ENCODE measurements at regions not wholly inside any gene's neighbourhood (a gene's known extent, or its start where the extent isn't known, plus 50 kb on each side); places are given as distances from the start of the nearest gene placed in this dataset.

DNA sequence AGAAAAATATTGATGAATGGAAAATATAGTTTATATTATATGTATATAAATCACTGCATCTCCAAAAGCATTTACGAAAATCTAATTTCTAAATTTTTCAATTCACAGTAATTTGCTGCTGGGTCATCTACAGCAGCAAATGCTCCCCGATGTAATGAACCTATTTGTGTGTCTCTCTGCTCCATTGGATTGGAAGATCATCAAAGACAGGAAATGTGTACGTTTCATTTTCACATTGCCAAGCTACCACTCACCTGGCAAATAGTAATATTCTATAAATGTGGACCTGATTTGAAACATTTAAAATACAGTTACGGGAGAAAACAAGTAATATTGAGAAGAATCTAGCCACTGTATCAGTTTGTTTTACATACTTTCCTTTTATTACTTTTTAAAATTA lies 317.7 kb downstream of the PAPSS1 start:
- Histone ChIP-seq H3K4me3 (no peak overlapping the region), H3K9me1 (ENCODE audit: control insufficient read depth, insufficient read depth, low read length) (no peaks in the 10 kb centered on the region), H3K79me2 (ENCODE audit: control insufficient read depth, insufficient read depth, low read length) (no peaks in the 10 kb centered on the region), H3K36me3 (ENCODE audit: control insufficient read depth, insufficient read depth, low read length) (no peaks in the 10 kb centered on the region), H2AFZ (ENCODE audit: low read depth, low read length) (no peak overlapping the region), H3K4me2 (ENCODE audit: insufficient read depth, low read length) (no peak overlapping the region), H3K27ac (ENCODE audit: extremely low read depth, low read depth, low read length) (no peak overlapping the region), H3K9me3 (replicated peaks; ENCODE audit: control insufficient read depth, insufficient read depth, low read depth, low read length) (no peaks in the 10 kb centered on the region), H3K4me1 (replicated peaks in 1 of 2; ENCODE audit: control insufficient read depth in 2 of 2, insufficient read depth in 2 of 2, low read length in 2 of 2) (no peaks in the 10 kb centered on the region), H4K20me1 (replicated peaks; ENCODE audit: control insufficient read depth, insufficient read depth, low read length) (no peaks in the 10 kb centered on the region), H3K27me3 (ENCODE audit: control insufficient read depth in 2 of 2, insufficient read depth in 2 of 2, low read length in 2 of 2) (no peaks in the 10 kb centered on the region), H3K9ac (ENCODE audit: insufficient read depth in 1 of 2, low read depth in 2 of 2, low read length in 2 of 2) (no peak overlapping the region)
- POLR2A ChIA-PET: no interaction called here
- intact Hi-C loops (cut with micrococcal nuclease) (no loop called here), in situ Hi-C loops (cut with MboI) (no loop called here)
- TF ChIP-seq NCOA2 (IDR thresholded peaks at IDR 0.05; ENCODE audit: partially characterized antibody in 2 of 2) (no peak), ETV5 (CRISPR knock-in tag; IDR thresholded peaks at IDR 0.05; ENCODE audit: low read depth) (no peak), NFE2L1 (tag; IDR thresholded peaks at IDR 0.05; ENCODE audit: borderline replicate concordance, low read depth) (no peak)
- WGBS (ENCODE audit: insufficient coverage, low coverage, missing lambda C conversion rate): 0% methylated on average over 4 of the region's 4 CpGs
- no TSS peak for BruUV-seq (replicated peaks)
- DNase-seq (ENCODE audit: extremely low read depth in 1 of 4, low spot score in 3 of 4) (no peak), FAIRE-seq (no peak), ATAC-seq (no peak)
- CTCF ChIA-PET (ENCODE audit: low intra/inter-chr PET ratio): no interaction called here

GRCh38 chr4:107392951-107393350 lies 327.1 kb downstream of the PAPSS1 start:
- Histone ChIP-seq H3K9ac (ENCODE audit: insufficient read depth in 1 of 2, low read depth in 2 of 2, low read length in 2 of 2) (no peak overlapping the region), H4K20me1 (replicated peaks; ENCODE audit: control insufficient read depth, insufficient read depth, low read length) (no peaks in the 10 kb centered on the region), H2AFZ (ENCODE audit: low read depth, low read length) (no peak overlapping the region), H3K4me2 (ENCODE audit: insufficient read depth, low read length) (no peak overlapping the region), H3K9me1 (ENCODE audit: control insufficient read depth, insufficient read depth, low read length) (no peaks in the 10 kb centered on the region), H3K9me3 (replicated peaks; ENCODE audit: control insufficient read depth, insufficient read depth, low read depth, low read length) (no peaks in the 10 kb centered on the region), H3K4me1 (replicated peaks in 1 of 2; ENCODE audit: control insufficient read depth in 2 of 2, insufficient read depth in 2 of 2, low read length in 2 of 2) (no peaks in the 10 kb centered on the region), H3K4me3 (no peak overlapping the region), H3K36me3 (ENCODE audit: control insufficient read depth, insufficient read depth, low read length) (no peaks in the 10 kb centered on the region), H3K27me3 (ENCODE audit: control insufficient read depth in 2 of 2, insufficient read depth in 2 of 2, low read length in 2 of 2) (no peaks in the 10 kb centered on the region), H3K27ac (ENCODE audit: extremely low read depth, low read depth, low read length) (no peak overlapping the region), H3K79me2 (ENCODE audit: control insufficient read depth, insufficient read depth, low read length) (no peaks in the 10 kb centered on the region)
- ATAC-seq: no peak
- intact Hi-C loops (cut with micrococcal nuclease) (no loop called here), in situ Hi-C loops (cut with MboI) (no loop called here)
- FAIRE-seq: no peak
- DNase-seq (ENCODE audit: extremely low read depth in 1 of 4, low spot score in 3 of 4): no peak
- ChIA-PET CTCF (ENCODE audit: low intra/inter-chr PET ratio) (no interaction called here), POLR2A (no interaction called here)
- TF ChIP-seq RBM34 (IDR thresholded peaks at IDR 0.05; ENCODE audit: borderline replicate concordance, insufficient read depth, low read length): no peak
- TF ChIP-seq ARID1B (IDR thresholded peaks at IDR 0.05): no peak
- TF ChIP-seq, protein P1, sequence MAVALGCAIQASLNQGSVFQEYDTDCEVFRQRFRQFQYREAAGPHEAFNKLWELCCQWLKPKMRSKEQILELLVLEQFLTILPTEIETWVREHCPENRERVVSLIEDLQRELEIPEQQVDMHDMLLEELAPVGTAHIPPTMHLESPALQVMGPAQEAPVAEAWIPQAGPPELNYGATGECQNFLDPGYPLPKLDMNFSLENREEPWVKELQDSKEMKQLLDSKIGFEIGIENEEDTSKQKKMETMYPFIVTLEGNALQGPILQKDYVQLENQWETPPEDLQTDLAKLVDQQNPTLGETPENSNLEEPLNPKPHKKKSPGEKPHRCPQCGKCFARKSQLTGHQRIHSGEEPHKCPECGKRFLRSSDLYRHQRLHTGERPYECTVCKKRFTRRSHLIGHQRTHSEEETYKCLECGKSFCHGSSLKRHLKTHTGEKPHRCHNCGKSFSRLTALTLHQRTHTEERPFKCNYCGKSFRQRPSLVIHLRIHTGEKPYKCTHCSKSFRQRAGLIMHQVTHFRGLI (CRISPR knock-in tag; IDR thresholded peaks at IDR 0.05): no peak
- no peak for TF ChIP-seq VEZF1 (CRISPR knock-in tag; IDR thresholded peaks at IDR 0.05)
- TF ChIP-seq SNRNP70 (optimal IDR thresholded peaks at IDR 0.05; ENCODE audit: low read depth, low read length): no peak
- no peak for TF ChIP-seq DDX20 (tag; IDR thresholded peaks at IDR 0.05; ENCODE audit: low read depth)
- TF ChIP-seq ZNF140 (CRISPR knock-in tag; IDR thresholded peaks at IDR 0.05): no peak
- TF ChIP-seq NCOA4 (IDR thresholded peaks at IDR 0.05; ENCODE audit: partially characterized antibody): no peak
- no peak for TF ChIP-seq NRF1 (conservative IDR thresholded peaks at IDR 0.05 in 1 of 2, IDR thresholded peaks at IDR 0.05 in 1 of 2)
- no TSS peak for BruUV-seq (replicated peaks)
- WGBS (ENCODE audit: insufficient coverage, low coverage, missing lambda C conversion rate): 0% methylated on average over 2 of the region's 2 CpGs

Data from K562 (cell line).